Left renal pelvis (tissue), 4 donors: ENCODE measurements at regions not wholly inside any gene's neighbourhood (a gene's known extent, or its start where the extent isn't known, plus 50 kb on each side); places are given as distances from the start of the nearest gene placed in this dataset.

Experiments
- DNase-seq, 4 donors: peaks; one replicate each; pipeline ENCODE4 v3.0.0-alpha.2; 2013; ENCODE audit warnings: low read depth in 4 of 4, low spot score in 3 of 4

GRCh38 chr18:77650799-77651385 is 401.2 kb downstream of the GALR1 start:
- peak in 3 of 4 donors; percentile 31 to 50 (median 38) for DNase-seq

DNA sequence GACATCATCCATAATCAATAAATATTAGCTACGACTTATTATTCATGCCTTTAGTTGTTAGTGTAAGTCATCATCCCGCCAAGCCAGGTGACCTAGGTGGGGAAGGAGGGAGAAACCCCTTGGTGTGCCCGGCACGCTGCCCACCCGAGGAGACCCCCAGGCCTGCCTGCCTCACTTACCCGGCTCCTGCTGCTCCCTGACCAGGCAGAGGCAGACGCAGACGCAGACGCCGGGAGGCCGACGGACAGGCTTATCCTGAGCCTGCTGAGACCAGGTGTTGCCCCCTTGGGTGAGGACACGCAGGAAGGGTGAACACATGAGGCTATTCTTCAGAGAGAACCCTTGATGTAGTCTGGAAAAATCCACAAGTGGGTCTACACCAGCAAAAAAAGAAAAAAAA is 401.8 kb downstream of the GALR1 start:
- DNase-seq: no peak

GRCh38 chr18:77653792-77654191 is 404.1 kb downstream of the GALR1 start:
- no peak for DNase-seq

DNA sequence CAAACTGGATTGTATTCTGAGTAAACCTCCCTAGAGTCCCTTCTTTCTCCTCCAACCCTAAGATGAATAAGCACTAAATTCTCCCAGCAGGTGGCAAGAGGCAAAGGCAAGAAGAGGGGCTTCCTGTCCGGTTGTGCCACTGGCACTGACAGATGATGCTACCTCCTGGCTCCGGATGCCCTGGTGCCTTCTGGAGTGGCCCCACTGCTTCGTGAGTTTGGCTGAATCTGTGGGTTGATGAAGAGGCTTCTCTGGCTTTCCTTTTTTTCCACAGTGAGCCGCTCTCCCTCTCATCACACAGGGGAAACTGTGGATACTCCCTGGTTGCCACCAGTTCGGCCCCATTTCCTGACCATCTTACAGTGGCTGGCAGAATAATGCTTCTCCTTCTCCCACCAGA is 404.7 kb downstream of the GALR1 start:
- DNase-seq: no peak

DNA sequence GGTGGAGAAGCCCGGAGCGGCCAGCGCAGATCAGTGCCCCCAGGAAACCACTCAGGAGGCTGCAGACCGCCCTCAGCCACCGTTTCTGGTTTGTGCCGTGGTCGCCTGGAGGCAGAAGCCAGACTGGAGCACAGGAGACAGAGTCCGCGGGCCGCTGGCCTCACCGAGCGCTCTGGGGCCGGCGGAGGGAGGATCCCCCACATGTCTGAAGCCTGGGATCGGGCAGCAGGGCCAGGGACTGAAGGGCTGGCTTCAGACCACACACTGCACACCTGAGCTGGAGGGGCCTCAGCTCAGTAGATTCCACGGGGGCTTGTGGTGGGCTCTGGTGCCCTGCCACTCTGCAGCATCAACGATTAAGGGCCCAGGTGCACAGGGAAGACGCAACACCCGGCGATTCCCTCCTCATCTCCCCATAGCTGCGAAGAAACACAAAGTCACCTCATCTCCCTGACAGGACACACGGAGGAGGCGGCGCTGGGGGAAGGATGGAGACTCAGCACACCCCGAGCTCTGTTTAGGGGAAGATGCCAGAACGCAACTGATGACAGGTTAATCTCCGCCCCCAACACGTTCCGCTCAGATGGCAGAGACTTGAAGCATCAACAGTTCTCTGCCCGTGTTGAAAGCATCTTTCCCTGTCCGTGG is 408.1 kb downstream of the GALR1 start:
- DNase-seq: no peak

- no peak for DNase-seq
Measured at GRCh38 chr18:77658299-77658662, 408.6 kb downstream of the GALR1 start.

DNA sequence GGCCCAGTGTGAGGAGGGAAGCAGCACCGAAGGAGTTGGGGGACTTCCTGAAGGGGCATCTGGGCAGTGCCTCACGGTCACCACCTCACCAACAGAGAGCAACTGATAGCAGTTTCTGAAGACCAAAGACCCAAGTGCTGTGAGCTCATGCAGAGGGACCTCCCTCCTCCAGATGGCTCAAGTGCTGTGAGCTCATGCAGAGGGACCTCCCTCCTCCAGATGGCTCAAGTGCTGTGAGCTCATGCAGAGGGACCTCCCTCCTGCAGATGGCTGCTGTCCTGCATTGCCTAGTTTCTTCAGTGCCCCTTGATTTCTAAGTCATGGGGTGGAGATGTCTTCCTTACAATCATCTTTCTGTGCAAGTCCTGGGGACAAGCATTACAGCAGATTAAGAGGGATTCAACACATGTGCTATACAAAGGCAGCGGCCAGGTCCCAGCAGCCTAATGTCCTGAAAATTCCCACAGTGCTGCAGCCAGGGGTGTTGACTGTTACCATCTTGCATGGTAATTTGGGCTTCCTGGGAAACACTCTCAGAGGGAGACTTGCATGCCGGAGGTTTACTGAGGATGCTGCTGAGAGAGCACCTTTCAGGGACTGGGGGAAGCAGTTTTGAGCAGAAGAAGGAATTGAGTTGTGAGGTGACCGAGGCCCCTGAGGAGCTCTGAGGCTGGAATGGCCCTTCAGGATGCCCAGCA is 409.3 kb downstream of the GALR1 start:
- no peak for DNase-seq

DNA sequence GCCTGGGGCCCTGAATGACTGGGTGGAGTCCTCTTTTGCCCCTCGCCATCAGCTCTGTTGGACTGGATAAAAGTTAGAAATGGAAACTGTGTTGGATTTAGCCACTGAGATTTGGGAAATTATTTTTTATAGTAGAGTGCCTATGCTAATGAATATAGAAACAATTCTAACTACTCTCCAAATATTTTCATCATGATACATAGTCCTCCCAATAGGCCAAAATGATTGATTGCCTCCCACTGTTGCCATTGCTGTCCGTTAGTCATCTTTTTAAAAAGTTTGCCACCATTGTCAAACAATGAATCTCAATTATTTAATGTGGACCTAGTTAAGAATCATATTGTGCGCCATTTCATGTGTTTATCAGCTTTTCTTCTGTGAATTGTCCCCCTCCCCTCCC is 417.0 kb downstream of the GALR1 start:
- DNase-seq: no peak

- no peak for DNase-seq
Measured at GRCh38 chr18:77668219-77668618, 418.6 kb downstream of the GALR1 start.

DNA sequence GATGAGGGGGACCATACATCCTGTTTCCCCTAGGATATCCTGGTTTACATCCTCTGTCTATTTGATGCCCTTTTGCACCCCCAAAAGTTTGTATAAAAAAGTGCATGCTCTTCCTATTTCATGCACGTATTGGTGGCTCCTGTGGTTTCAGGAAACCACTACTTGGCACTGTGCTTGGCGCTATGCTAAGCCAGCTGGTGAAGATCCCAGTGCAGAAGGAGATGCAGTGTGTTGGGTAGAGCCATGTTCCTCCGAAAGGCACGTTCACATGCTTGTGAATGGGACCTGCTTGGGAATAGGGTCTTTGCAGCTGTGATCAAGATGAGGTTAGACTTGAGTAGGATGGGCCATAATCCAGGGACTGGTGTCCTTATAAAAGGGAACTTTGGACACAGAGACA is 419.7 kb downstream of the GALR1 start:
- no peak for DNase-seq

GRCh38 chr18:77671456-77672167 is 422.0 kb downstream of the GALR1 start:
- DNase-seq: no peak

DNA sequence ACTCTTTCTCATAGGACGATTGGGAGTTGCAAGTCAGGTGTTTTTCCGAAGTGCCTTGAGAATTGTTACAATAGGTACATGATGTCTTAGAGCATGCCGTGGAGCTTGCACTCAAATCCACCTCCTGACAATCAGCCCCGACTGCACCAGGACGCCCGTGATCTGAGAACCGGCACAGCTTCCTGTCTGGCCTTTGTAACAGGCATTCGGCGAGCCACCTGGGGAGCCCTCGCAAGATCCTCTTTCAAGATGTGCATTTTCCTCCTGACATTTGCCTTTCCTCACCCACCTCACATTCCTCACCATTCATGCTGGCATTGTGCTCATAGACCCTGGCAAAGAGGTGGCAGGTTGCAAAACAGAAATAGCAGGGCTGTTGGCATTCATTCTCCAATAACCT is 427.3 kb downstream of the GALR1 start:
- DNase-seq: no peak

GRCh38 chr18:77677536-77677935 is 427.9 kb downstream of the GALR1 start:
- DNase-seq: no peak

- DNase-seq: no peak
Measured at GRCh38 chr18:77679869-77680268, 430.2 kb downstream of the GALR1 start.

DNA sequence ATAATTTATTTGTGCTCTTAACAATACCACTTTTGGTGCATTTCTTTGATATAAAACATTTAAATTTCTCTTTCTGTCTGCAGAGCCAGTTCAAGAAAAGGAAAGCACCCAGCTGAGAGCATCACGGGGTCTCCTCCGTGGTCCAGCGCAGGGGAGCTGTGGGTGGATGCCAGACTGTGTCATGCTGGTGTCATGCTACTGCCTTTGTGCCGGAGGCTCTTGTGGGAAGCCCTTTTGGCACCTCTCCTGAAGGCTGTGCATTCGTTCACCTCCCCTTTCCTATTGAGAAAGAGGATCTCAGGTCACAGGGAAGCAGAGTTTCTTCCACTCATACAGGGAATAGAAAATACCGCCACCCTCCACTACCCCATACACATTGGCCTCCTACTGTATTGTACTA is 450.4 kb downstream of the GALR1 start:
- DNase-seq: no peak

- DNase-seq: no peak
Measured at GRCh38 chr18:77701977-77702376, 452.3 kb downstream of the GALR1 start.

- DNase-seq: peak in 3 of 4 donors; percentile 5 to 14 (median 12)
Measured at GRCh38 chr18:77702686-77703085, 453.0 kb downstream of the GALR1 start.

DNA sequence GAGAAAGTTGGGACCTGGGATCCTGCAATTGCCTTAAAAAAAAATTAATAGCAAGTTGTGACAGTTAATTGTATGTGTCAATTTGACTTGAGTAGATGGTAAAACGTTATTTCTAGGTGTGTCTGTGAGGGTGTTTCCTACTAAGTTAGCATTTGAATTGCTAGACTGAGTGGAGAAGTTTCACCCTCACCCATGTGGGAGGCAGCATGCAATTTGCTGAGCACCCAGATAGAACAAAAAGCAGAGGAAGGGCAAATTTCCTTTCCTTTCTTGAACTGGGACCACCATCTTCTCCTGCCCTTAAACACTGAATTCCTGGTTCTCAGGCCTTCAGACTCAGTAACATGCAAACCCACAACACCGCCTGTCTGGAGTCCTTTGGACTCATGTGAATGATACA is 455.7 kb downstream of the GALR1 start:
- no peak for DNase-seq

DNA sequence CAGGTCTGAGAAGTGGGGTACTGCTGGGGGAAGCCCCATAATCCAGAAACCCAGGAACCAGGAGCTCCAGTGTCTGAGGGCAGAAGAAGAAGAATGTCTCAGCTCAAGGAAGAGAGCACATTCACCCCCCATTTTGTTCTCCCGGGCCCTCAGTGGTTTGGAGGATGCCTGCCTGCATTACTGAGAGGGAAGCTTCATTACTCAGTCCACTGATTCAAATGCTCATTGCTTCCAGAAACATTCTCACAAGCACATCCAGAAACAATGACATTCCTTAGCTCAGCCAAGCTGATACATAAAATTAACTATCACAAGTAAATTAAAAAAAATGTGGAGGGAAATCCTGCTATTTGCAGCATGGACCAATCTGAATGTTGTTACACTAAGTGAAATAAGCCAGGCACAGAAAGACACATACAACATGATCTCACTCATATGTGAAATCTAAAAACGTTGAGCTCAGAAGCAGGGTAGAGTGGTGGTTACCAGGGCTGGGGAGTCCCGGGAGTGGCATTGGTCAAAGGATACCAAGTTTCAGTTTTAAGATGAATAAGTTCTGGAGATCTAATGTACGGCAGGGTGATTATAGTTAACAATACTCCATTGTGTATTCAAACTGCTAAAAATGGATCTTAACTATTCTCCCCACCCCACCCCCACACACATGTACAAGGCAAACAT is 459.3 kb downstream of the GALR1 start:
- DNase-seq: no peak

- DNase-seq: no peak
Measured at GRCh38 chr18:77711096-77711495, 461.4 kb downstream of the GALR1 start.

DNA sequence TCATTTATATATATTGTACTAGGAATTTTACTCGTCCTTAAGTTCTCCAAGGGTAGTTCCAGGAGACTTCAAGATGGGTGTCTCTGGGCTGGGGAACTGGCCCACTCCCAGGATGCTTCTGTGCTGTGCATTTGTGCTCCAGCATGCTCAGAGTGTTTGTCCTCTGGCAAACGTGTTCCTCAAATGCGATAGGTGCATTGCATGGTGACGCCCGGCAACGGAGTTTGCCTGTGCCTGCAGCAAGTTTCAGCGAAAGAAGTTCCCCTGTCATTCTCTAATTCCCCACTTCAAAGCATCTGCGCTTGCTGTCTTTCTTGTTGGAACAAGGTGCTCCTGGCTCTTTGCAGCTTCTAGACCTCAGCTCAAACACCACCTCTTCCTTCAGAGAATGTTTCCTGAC is 465.1 kb downstream of the GALR1 start:
- DNase-seq: no peak
